NCI-H2196 treated with DMSO at 0.1 percent for 48 hours (cell line): ENCODE measurements at regions not wholly inside any gene's neighbourhood (a gene's known extent, or its start where the extent isn't known, plus 50 kb on each side); places are given as distances from the start of the nearest gene placed in this dataset.
A peak's percentile ranks its signal among the peaks of the same experiment; 100 is the strongest.

ENCODE experiments used
- DNase-seq: peaks from one replicate; lab custom pipeline; 2025; ENCODE audit not compliant: unreplicated experiment; lab: John Stamatoyannopoulos, UW

DNA sequence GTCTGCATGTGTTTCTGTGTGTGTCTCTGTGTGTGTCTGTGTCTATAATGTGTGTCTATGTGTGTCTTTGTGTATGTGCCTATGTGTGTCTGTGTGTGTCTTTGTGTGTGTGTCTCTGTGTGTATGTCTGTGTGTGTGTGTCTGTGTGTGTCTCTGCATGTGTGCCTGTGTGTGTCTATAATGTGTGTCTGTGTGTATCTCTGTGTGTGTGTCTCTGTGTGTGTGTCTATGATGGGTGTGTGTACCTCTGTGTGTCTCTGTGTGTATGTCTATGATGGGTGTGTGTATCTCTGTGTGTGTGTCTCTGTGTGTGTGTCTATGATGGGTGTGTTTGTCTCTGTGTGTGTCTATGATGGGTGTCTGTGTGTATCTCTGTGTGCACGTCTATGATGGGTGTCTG, 126.2 kb upstream of the GPC1 start:
- DNase-seq: no peak

DNA sequence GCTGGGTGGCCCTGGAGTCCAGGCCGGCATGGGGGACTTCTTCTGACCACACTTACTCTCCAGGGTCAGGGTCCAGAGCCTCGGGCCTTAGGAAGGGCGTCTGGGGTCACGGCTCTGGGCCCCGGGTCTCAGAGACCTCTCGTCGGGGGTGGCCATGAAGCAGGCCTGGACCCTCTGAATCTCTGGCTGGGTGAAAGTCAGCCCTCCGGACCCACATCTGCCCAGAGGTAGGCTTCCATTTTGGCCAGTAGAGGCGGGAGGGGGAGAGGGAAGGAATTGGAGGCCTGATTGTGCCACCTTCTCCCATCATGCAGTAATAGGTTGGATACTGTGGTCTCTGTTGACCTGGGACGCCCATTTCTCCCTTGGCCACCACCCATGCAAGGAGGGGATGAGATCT, 125.3 kb upstream of the GPC1 start:
- DNase-seq: no peak

DNA sequence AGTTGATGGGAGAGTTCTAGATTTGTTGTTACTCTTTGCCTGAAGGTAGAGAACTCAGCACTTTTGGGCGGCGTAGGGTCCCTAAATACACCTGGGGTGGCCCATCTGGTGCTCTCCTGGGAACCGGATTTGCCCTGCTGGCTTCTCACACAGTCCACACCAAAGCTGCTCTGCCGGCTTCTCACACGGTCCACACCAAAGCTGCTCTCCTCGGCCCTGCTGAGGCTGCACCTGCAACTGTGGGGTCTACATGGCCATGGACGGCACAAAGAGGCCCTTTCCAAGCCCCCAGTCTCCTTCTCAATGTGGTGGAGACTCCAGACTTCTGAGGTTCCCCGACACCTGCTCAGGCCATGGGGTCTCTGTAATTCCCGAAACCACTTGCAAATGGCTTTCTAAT, 124.8 kb upstream of the GPC1 start:
- no peak for DNase-seq

DNA sequence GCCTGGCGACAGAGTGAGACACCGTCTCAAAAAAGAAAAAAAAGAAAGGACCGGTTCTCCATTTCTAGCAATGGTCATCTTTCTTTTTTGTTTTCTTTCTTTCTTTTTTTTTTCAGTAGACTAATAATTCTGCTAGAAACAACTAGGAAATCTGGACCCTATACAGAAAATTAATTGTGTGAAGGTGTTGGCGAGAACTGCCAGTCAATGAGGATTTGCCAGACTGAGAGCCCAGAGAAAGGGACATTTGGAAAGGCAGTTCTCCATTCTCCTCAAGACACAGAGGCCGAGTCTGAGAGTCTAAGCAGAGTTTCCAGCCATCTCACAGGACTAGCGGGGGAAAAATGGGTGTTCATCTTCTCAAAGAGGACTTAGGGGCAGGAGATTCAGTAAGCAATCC, 123.6 kb upstream of the GPC1 start:
- DNase-seq: no peak

DNA sequence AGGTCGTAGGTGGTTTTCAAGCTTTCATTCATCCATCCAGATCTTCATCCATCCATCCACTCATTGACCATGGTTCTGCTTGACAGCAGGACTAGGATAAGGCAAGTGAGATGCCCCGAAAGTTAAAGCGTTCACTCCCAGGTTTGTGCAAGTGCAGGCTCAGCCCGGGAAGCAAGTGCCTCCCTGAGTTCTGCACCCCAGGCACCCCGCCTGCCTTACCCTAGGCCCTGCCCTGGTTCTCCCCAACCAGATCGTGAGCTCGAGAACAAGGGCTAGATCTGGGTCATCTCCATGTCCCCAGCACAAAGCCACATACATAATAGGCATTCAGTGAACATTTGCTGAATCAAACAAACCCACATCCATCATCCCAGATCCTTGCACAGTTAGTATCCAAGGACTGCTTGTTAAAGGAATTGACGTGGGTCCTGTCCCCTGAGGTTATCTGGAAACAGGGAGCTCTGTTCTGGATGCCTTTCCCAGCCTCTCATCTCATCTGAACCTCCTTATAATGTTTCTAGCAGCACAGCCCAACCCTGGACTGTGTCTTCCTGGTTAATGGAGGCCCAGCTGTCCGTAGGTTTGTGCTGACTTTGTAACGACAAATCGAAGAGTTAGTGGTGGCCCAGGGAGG, 116.1 kb upstream of the GPC1 start:
- no peak for DNase-seq

DNA sequence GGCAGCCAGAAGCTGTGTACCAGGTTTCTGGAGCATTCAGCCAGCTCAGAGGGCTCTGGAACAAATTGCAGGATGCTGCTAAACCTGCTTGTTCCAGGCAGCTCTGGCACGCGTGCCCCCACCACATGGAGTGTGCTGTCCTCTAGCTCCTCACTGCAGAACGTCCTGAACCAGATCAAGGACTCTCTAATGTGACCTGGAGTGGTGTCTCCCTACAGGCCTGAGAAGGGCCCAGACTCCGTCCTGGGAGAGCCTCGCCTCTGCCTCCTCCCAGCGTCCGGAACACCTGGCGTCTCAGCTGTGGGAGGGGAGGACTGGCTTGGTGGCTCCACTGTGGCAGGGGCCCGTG, 115.6 kb upstream of the GPC1 start:
- no peak for DNase-seq

DNA sequence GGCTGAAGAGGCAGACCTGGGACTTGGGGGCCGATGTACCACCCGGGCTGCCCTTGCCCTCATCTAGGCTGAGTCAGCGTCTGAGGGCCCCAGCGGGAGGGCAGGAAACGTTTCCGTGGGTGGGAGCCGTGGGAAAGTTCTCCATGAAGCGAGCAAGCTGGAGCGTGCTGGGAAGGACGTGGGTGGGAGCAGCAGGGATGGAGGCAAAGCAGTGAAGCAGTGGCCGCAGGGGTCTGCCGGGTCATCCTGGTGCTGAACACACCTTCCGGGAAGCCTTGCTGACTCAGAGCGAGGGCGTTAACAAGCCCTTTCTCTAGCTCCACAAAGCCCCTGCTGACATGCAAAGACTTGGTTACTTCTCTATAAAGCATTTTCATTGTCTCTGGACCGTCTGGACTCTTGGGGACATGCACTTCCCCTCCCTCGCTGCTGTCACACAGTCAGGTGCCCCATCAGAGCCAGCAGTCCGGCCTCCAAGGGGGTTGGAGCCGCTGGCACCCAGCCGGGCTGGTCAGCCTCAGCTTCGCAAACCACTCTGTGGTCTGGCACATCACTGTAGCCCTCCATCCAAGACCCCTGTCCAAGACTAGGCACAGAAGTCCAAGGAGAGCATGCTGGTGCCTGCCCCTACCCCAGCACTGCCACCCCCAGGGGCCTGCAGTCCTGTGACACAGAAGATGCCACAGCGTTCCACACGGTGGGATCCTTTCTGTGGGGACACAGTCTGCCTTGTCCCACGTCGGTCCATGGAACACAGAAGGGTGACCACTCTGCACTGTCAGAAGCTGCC, 115.1 kb upstream of the GPC1 start:
- no peak for DNase-seq

DNA sequence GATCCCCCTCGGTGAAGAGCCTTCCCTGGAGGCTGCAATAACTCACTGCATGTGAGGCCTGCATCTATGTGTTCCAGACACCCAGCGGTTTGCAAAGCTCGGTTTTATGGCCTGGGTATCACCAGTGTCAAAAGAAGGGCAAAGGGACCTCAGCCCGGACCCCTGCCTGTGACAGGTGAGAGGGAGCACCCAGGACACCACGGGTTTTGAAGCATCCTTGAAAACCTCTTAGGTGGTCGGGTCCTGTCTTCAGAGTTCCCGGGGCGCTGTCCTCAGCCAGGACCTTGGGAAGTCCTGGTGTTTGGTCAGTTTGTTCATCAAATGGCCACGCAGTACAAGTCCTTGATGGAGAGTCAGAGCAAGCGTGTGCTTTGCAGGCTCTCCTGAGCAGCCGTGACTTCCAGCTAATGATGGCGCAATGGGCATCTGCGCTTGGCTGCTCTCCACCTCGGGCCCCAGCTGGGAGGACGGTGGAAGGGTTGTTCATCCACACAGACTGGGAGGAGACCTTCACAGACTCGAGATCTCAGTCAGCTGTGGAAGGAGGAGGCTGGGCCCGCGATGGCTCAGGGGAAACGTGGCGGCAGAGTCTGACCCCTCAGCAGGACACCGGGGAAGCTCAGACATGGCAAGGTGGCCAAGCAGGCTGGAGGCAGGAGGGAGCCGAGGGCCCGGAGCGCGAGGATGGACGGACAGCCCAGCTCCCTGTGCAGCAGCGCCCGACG, 113.1 kb upstream of the GPC1 start:
- no peak for DNase-seq

DNA sequence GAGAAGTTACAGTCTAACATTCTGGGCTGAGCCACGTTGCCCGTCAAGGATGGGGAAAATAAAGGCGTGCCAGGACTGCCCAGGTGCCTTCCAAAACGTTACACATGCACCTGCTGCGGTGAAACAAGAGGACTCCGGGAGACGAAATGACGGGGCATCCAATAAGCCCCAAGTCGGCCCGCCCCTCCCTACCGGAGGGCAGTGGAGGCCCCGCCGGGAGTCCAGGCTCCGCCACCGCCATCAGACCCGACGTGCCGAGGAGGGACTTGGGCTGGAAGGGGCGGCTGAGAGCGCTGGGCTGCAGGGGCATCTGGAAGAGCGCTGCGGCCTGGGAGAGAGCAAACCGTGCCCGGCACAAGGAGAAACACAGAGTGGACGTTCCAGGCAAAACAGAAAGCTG, 112.5 kb upstream of the GPC1 start:
- DNase-seq: no peak

DNA sequence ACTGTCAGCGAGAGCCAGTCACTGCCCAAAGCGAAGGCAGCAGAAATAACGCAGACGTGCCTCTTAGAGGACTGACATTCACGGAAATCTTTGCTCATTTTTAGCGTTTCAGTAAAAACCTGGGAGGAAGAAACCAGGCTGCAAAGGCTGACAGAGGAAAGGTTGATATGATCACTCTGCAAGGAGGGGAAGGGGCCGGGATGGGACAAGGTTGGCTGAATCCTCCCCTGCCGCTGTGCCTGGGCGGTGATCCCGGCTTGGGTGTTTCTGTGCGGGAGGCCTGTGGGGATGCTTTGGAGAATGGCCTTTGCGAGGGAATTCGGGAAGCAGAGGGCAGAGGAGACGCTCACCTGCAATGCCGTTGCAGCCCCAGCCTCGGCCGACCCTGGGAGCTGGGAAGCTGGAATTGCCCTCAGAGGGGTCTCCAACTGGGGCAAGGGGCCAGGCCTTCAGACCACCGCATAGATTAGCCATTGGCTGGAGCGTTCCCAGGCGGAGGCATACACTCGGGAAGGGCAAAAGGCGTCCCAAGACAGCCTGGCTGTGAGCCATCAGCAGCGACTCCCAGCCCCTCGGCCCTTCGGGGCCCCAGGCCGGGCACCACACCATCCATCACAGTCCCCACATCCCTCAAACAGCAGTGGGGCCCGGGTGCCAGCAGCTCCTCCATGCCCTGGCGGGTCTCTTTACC, 111.7 kb upstream of the GPC1 start:
- DNase-seq: no peak

DNA sequence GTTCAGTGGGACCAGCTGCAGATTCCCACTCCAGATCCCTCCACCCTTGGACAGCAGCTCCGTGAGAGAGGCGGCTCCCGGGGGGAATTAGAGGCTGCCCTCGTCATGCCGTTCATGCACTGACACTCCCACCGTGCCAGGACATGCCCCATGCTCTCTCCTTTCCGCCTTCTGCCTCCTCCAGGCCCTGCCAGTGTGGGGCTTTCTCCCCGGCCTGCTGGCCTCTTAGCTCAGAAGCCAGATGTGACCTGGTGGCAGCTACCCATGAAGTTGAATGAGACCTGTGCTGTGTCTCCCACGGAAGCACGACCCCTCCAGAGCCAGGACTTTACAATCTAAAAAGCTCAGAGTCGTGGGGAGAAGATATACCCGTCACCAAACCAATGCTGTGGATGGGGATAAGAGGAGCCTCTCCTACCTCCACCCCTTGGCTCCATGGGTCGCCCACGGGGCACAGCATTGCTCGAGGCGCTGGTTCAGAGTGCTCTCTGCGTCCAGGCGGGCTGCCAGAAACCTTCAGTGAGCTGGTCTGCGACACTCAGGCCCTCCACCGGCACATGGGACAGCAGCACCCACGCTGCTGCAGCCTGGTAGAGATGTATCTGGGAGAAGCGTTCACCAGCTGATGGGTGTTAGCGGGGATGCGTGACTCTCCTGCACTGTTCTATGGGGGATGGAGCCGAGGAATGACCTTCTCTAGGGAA, 111.0 kb upstream of the GPC1 start:
- no peak for DNase-seq

DNA sequence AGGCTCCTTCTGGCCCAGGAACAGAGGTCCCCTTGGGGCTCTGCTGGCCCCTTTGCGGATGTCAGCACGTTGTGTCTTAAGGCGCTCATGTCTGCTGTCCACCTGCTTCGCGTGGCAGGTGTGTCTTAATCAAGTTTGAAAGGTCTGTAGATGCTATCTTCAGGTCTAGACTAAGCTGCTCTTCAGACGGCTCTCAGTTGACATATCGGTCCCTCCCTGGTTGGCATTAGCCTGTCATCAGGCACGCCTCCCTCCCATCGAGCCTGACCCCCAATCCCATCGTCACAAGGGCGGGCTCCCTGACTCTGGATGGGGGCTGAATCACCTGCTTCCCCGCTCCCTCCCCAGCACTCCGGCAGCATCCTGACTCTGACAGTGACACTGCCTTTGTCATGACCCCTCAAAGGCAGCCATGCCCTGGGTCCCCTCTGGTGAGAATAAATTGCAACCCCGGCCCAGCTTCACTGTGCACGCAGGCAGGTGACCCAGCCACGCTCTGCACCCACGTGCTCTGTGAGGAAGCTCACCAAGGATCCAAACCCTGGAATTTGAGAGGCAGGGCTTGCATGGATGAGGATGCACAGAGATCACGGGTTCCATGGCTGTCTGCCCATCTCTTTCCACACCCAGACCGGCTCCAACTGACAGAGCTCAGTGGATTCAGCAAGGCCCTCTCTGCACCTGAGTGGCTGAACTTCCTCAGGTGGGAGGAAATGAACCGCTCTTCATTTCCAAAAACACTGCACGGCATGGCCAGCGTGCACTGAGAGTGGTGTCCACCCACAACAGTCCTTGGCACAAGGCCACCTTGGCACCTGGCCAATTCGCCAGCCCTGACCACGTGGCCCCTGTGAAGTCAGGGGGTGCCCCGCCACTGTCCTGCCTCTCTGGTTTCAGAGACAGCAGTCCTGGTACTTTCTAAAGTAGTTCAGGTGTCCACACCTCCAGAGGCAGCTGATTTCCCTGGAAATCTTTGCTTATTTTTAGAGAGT, 110.2 kb upstream of the GPC1 start:
- peak; percentile 12 for DNase-seq

DNA sequence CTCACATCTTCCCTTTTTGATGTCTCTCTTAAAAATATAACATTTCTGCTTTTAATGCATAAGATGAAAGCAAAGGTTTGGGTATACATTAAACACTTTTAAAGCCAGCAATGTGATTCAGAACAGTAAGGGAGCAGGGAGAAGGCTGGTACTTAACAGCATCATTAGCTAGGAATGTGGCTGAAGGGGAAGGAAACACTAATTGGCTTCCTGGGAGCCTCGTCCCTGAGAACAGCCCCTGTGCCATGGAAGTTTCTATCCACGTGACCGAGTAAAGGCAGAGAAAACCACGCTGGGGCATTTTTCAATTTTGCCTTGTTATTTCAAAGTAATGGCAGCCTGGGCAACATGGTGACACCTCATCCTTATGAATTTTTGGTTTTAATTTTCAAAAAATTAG, 109.2 kb upstream of the GPC1 start:
- DNase-seq: no peak

DNA sequence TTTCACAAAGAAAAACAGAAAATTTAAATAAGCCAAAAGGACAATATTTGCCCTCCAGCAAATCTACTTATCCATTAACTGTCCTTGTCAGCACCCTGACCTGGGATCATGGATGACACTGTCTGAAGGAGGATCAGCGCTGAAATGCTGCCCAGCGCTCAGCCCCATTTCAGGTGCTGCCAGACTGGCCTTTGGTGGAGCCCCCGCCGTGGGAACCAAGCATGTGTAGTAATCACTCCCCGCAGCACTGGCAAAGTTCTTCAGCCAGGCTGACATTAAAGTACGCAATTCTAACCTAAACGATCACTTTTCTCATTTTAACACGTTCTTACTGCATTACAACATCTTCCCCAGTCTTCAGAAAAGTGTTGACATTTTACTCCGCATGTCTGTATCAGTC, 108.6 kb upstream of the GPC1 start:
- DNase-seq: no peak

DNA sequence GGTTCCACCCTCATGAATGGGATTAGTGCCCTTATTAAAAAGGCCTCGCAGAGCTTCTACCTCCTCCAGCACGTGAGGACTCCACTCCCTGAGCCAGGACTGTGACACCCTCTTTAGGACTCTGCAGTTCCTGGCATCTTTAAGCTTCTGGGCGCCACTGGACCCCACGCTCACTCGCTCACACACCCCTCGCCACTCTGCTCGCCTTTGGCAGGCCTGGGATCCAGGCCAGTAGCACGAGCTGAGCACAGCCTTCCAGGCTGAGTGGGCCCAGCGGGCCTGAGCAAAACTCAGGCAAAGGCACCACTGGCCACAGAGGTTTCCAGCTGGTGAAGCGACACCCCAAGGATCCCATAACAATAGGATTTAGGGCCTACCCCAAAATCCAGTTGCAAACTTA, 107.9 kb upstream of the GPC1 start:
- DNase-seq: no peak

DNA sequence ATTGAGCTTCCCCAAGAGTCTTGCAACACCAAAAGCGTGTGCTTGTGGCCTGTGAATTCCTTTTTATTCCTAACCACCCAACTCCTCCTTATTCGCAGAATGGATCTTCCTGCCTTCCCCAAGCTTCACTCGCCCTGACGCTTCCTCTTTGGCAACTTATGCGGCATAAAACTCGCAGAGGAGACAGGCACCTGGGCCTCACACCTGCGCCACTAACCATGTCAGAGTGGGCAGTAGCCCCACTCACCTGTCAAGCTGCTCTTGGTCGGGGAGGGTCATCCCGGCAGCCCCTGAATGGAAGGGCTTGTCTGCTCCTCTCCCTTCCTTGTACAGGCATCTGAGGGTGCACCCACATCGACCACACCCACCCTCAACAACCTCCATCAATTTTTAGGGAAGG, 106.9 kb upstream of the GPC1 start:
- no peak for DNase-seq

DNA sequence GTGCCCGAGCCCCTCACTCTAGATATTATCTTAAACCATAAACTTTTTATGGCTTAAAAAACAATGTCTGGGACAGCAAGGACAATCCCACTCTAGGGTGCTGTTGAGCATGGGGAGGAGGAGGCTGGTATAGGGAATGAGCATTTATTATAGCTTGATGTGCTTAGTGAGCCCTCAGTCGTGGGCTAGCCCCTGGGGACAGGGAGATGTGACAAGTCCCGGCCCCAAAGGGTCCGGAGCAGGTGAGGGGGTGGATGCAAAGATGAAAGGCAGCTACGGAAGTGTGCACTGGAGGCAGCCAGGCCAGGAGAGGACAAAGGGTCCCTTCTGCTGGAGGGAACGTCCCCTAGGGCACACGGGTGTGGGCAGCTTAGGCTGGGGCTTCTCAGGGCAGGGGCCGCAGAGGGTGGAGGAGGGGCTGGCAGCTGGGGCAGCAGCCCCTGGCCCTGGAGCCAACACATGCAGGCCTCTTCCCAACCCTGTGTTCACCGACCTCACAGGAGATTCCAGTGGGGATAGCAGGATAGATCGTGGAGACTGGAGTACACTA, 106.3 kb upstream of the GPC1 start:
- no peak for DNase-seq

DNA sequence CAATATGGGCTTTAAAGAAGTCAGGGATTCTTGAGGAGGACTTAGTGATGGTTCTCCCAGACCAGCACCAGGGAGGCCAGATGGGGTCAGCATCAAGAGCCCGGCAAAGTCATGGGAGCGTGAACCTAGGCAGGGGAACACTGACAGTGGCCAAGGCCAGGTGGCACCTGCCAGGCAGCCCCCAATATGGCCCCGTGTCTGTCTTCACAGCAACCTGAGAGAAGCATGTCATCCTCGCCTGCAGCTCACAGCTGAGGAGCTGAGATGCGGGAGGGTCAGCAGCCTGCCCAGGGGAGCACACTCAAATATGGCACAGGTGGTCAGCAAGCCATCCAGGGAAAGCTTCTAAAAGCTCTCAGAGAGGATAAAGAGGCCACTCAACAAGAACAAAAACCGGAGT, 105.7 kb upstream of the GPC1 start:
- DNase-seq: no peak

DNA sequence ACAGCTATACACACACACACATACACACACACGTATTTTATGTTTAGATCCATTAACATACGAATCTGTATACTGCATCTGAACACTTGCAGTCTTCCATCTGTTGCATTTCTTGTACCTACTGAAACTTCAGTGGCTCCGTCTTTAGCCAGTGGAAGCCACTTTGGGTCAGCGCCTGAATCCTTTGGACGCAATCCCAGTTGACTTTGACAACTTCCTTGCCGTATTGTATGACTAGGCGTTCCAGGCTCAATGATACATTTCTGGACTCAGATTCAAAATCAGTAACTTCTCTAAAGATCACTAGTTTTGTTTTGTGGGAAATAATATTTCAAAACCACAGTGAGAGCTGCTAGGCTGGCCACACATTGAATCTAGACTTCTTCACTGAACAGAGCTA, 101.5 kb upstream of the GPC1 start:
- no peak for DNase-seq

DNA sequence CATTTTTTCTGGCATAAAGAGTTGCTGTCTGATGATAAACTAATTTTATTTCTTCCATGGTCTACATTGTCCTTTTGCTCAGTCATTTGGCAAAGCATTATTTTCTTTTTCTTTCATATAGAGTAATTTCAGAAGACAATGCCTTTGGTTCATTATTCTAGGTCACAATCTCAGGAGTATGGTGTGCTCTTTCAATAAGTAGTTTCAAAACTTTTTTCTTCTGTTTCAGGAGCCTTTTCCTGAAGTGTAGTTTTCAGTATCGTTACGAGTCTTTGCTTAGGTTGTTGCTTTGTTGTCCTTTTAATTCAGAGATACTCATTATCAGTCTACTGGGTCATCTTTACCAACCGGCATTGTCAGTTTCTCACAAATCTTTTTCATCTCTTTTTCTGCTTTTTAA, 100.4 kb upstream of the GPC1 start:
- DNase-seq: no peak
